ENCODE measurements at regions not wholly inside any gene's neighbourhood (a gene's known extent, or its start where the extent isn't known, plus 50 kb on each side); places are given as distances from the start of the nearest gene placed in this dataset.

- H3K4me3 ChIP-seq (ENCODE audit: low read length) = no peak overlapping the region
- no peak overlapping the region for H3K27ac ChIP-seq (ENCODE audit: low read length)
- H3K79me2 ChIP-seq (ENCODE audit: low read length) = no peaks in the 10 kb centered on the region
- no peak overlapping the region for H3K4me2 ChIP-seq (ENCODE audit: low read length)
- no peak overlapping the region for H3K9ac ChIP-seq (ENCODE audit: low read length)
- H3K36me3 ChIP-seq (replicated peaks; ENCODE audit: low read depth, low read length) = no peaks in the 10 kb centered on the region
- no peaks in the 10 kb centered on the region for H3K27me3 ChIP-seq (ENCODE audit: low read depth, low read length)
- no peaks in the 10 kb centered on the region for H3K9me3 ChIP-seq (ENCODE audit: insufficient read depth, low read length)
- H3K4me1 ChIP-seq (ENCODE audit: low read length) = no peaks in the 10 kb centered on the region
- H2AFZ ChIP-seq (ENCODE audit: low read depth, low read length) = no peak overlapping the region
- no peak for TF ChIP-seq EZH2phosphoT487 (IDR thresholded peaks at IDR 0.05; ENCODE audit: low read depth)
- no peak for TF ChIP-seq CTCF (IDR thresholded peaks at IDR 0.05; ENCODE audit: low read depth, low read length)
- H4K20me1 ChIP-seq (ENCODE audit: insufficient read depth, low read length) = no peaks in the 10 kb centered on the region
Measured at GRCh38 chr6:50239853-50240252, 190.1 kb upstream of the DEFB112 start.

- no peaks in the 10 kb centered on the region for H3K27me3 ChIP-seq (ENCODE audit: low read depth, low read length)
- H3K9ac ChIP-seq (ENCODE audit: low read length) = no peak overlapping the region
- H3K79me2 ChIP-seq (ENCODE audit: low read length) = no peaks in the 10 kb centered on the region
- H3K4me3 ChIP-seq (ENCODE audit: low read length) = no peak overlapping the region
- no peak for TF ChIP-seq CTCF (IDR thresholded peaks at IDR 0.05; ENCODE audit: low read depth, low read length)
- no peak for TF ChIP-seq EZH2phosphoT487 (IDR thresholded peaks at IDR 0.05; ENCODE audit: low read depth)
- no peaks in the 10 kb centered on the region for H3K36me3 ChIP-seq (replicated peaks; ENCODE audit: low read depth, low read length)
- H3K4me2 ChIP-seq (ENCODE audit: low read length) = no peak overlapping the region
- H4K20me1 ChIP-seq (ENCODE audit: insufficient read depth, low read length) = no peaks in the 10 kb centered on the region
- H3K9me3 ChIP-seq (ENCODE audit: insufficient read depth, low read length) = no peaks in the 10 kb centered on the region
- no peak overlapping the region for H2AFZ ChIP-seq (ENCODE audit: low read depth, low read length)
- no peaks in the 10 kb centered on the region for H3K4me1 ChIP-seq (ENCODE audit: low read length)
- no peak overlapping the region for H3K27ac ChIP-seq (ENCODE audit: low read length)
Measured at GRCh38 chr6:50240986-50241385, 191.3 kb upstream of the DEFB112 start.

GRCh38 chr6:50249493-50249892 is 199.8 kb upstream of the DEFB112 start:
- Histone ChIP-seq H3K4me3 (ENCODE audit: low read length) (no peak overlapping the region), H3K9ac (ENCODE audit: low read length) (no peak overlapping the region), H2AFZ (ENCODE audit: low read depth, low read length) (no peak overlapping the region), H3K4me2 (ENCODE audit: low read length) (no peak overlapping the region), H3K9me3 (ENCODE audit: insufficient read depth, low read length) (no peaks in the 10 kb centered on the region), H3K27ac (ENCODE audit: low read length) (no peak overlapping the region), H3K36me3 (replicated peaks; ENCODE audit: low read depth, low read length) (no peaks in the 10 kb centered on the region), H3K4me1 (ENCODE audit: low read length) (no peaks in the 10 kb centered on the region), H4K20me1 (ENCODE audit: insufficient read depth, low read length) (no peaks in the 10 kb centered on the region), H3K27me3 (ENCODE audit: low read depth, low read length) (no peaks in the 10 kb centered on the region), H3K79me2 (ENCODE audit: low read length) (no peaks in the 10 kb centered on the region)
- TF ChIP-seq CTCF (IDR thresholded peaks at IDR 0.05; ENCODE audit: low read depth, low read length) = no peak
- no peak for TF ChIP-seq EZH2phosphoT487 (IDR thresholded peaks at IDR 0.05; ENCODE audit: low read depth)

- Histone ChIP-seq H3K4me2 (ENCODE audit: low read length) (no peak overlapping the region), H3K9me3 (ENCODE audit: insufficient read depth, low read length) (no peaks in the 10 kb centered on the region), H3K79me2 (ENCODE audit: low read length) (no peaks in the 10 kb centered on the region), H2AFZ (ENCODE audit: low read depth, low read length) (no peak overlapping the region), H3K9ac (ENCODE audit: low read length) (no peak overlapping the region), H3K36me3 (replicated peaks; ENCODE audit: low read depth, low read length) (no peaks in the 10 kb centered on the region), H3K4me3 (ENCODE audit: low read length) (no peak overlapping the region), H3K27me3 (ENCODE audit: low read depth, low read length) (no peaks in the 10 kb centered on the region), H4K20me1 (ENCODE audit: insufficient read depth, low read length) (no peaks in the 10 kb centered on the region), H3K4me1 (ENCODE audit: low read length) (no peaks in the 10 kb centered on the region), H3K27ac (ENCODE audit: low read length) (no peak overlapping the region)
- TF ChIP-seq EZH2phosphoT487 (IDR thresholded peaks at IDR 0.05; ENCODE audit: low read depth) = no peak
- TF ChIP-seq CTCF (IDR thresholded peaks at IDR 0.05; ENCODE audit: low read depth, low read length) = no peak
Measured at GRCh38 chr6:50257322-50257721, 207.6 kb upstream of the DEFB112 start.
